CD4-positive, alpha-beta T cell treated with Interferon alpha-2 for 1 hour (primary cell): ENCODE measurements at regions not wholly inside any gene's neighbourhood (a gene's known extent, or its start where the extent isn't known, plus 50 kb on each side); places are given as distances from the start of the nearest gene placed in this dataset.
"Not testable (repeated sequence)": the region's sequence is repeated elsewhere in the genome, so short reads cannot be mapped to it uniquely, and the experiment has no call there.

Experiments used
- DNase-seq, 2 donors: peaks; one replicate each; pipeline ENCODE4 v3.0.0-alpha.2; 2020 to 2022

GRCh38 chr14:34172550-34173368, 221.9 kb upstream of the EGLN3 start:
- no peak for DNase-seq

- DNase-seq: no peak
Observed at GRCh38 chr14:34172173-34172451, 221.2 kb upstream of the EGLN3 start.

- no peak for DNase-seq
Observed at GRCh38 chr14:34171431-34172172, 220.7 kb upstream of the EGLN3 start.

GRCh38 chr14:34170882-34171281, 220.0 kb upstream of the EGLN3 start:
- no peak for DNase-seq

- no peak for DNase-seq
Observed at GRCh38 chr14:34169561-34169960, 218.7 kb upstream of the EGLN3 start.

GRCh38 chr14:34168656-34169055, 217.8 kb upstream of the EGLN3 start:
- no peak for DNase-seq

- DNase-seq: no peak
Observed at GRCh38 chr14:34165847-34166350, 215.0 kb upstream of the EGLN3 start.

- no peak for DNase-seq
Observed at GRCh38 chr14:34164162-34164864, 213.4 kb upstream of the EGLN3 start.

GRCh38 chr14:34161351-34162082, 210.6 kb upstream of the EGLN3 start:
- no peak for DNase-seq

GRCh38 chr14:34160619-34161018, 209.7 kb upstream of the EGLN3 start:
- DNase-seq: no peak

GRCh38 chr14:34157651-34158050, 206.8 kb upstream of the EGLN3 start:
- no peak for DNase-seq

- no peak for DNase-seq
Observed at GRCh38 chr14:34147461-34147860, 196.6 kb upstream of the EGLN3 start.

GRCh38 chr14:34140127-34140526, 189.3 kb upstream of the EGLN3 start:
- not testable (repeated sequence) for DNase-seq

GRCh38 chr14:34139160-34140121, 188.6 kb upstream of the EGLN3 start:
- DNase-seq: not testable (repeated sequence)

- no peak for DNase-seq
Observed at GRCh38 chr14:34138175-34138574, 187.3 kb upstream of the EGLN3 start.

- no peak for DNase-seq
Observed at GRCh38 chr14:34137001-34137745, 186.3 kb upstream of the EGLN3 start.

GRCh38 chr14:34135492-34135891, 184.6 kb upstream of the EGLN3 start:
- no peak for DNase-seq

- DNase-seq: no peak
Observed at GRCh38 chr14:34134484-34134883, 183.6 kb upstream of the EGLN3 start.

GRCh38 chr14:34129927-34130552, 179.2 kb upstream of the EGLN3 start:
- DNase-seq: no peak

GRCh38 chr14:34128665-34129064, 177.8 kb upstream of the EGLN3 start:
- no peak for DNase-seq
